Nephron progenitor cell (in vitro differentiated cells): ENCODE measurements at regions not wholly inside any gene's neighbourhood (a gene's known extent, or its start where the extent isn't known, plus 50 kb on each side); places are given as distances from the start of the nearest gene placed in this dataset.

Experiments
- DNase-seq: peaks from one replicate; pipeline ENCODE4 v3.0.0; 2021
- H3K27ac Mint-ChIP-seq: 2 replicates; pipeline ENCODE4 v1.8.0; 2021; ENCODE audit warnings: mild to moderate bottlenecking, moderate library complexity, mixed read lengths
- H3K27me3 Mint-ChIP-seq: 2 replicates; pipeline ENCODE4 v1.8.0; 2021; ENCODE audit warnings: mild to moderate bottlenecking, low read depth, mixed read lengths; ENCODE audit not compliant: poor library complexity
- H3K36me3 Mint-ChIP-seq: 2 replicates; pipeline ENCODE4 v1.8.0; 2021; ENCODE audit warnings: low read depth, mixed read lengths
- H3K4me1 Mint-ChIP-seq: 2 replicates; pipeline ENCODE4 v1.8.0; 2021; ENCODE audit warnings: mixed read lengths
- H3K4me3 Mint-ChIP-seq: 2 replicates; pipeline ENCODE4 v1.8.0; 2021; ENCODE audit warnings: mild to moderate bottlenecking, moderate library complexity, mixed read lengths
- H3K9me3 Mint-ChIP-seq: 2 replicates; pipeline ENCODE4 v1.8.0; 2021; ENCODE audit warnings: mild to moderate bottlenecking, moderate library complexity, mixed read lengths
- TF ChIP-seq, protein P1 (sequence below): fragments of 200-600 bp; sonication (generic); IDR thresholded peaks from 2 replicates; pipeline ENCODE4 v1.5.0; 2021; ENCODE audit warnings: antibody characterized with exemption

DNA sequence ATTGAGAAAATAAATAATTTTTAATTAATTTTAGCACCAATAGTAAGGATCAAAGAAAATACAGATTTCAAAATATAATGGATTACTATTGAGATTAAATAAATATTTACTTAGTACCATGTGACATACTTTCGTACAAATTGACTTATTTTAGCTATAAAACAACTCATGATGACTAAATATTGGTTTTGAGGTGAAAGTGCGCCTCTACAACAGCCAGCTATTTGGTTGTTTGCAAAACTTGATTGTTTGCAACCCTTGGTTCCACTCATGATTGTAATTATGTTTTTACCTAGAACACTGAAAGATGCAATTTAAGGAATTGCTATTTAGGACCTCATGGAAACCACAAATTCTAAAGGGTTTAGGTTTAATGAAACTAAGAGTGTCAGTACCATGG lies 51.9 kb upstream of the PPM1H start:
- no peaks in the 10 kb centered on the region for H3K27me3 Mint-ChIP-seq
- no peak for DNase-seq
- H3K27ac Mint-ChIP-seq, result no peak overlapping the region
- peaks cover 23% of the 10 kb centered on the region for H3K9me3 Mint-ChIP-seq
- no peaks in the 10 kb centered on the region for H3K36me3 Mint-ChIP-seq
- no peak overlapping the region for H3K4me3 Mint-ChIP-seq
- TF ChIP-seq, protein P1, sequence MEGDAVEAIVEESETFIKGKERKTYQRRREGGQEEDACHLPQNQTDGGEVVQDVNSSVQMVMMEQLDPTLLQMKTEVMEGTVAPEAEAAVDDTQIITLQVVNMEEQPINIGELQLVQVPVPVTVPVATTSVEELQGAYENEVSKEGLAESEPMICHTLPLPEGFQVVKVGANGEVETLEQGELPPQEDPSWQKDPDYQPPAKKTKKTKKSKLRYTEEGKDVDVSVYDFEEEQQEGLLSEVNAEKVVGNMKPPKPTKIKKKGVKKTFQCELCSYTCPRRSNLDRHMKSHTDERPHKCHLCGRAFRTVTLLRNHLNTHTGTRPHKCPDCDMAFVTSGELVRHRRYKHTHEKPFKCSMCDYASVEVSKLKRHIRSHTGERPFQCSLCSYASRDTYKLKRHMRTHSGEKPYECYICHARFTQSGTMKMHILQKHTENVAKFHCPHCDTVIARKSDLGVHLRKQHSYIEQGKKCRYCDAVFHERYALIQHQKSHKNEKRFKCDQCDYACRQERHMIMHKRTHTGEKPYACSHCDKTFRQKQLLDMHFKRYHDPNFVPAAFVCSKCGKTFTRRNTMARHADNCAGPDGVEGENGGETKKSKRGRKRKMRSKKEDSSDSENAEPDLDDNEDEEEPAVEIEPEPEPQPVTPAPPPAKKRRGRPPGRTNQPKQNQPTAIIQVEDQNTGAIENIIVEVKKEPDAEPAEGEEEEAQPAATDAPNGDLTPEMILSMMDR, result no peak
- H3K4me1 Mint-ChIP-seq, result no peaks in the 10 kb centered on the region
